PFSK-1 (cell line): ENCODE measurements at regions not wholly inside any gene's neighbourhood (a gene's known extent, or its start where the extent isn't known, plus 50 kb on each side); places are given as distances from the start of the nearest gene placed in this dataset.

ENCODE experiments used
- FOXP2 ChIP-seq: optimal IDR thresholded peaks from 2 replicates; pipeline ENCODE3; 2011; ENCODE audit warnings: borderline replicate concordance, control low read depth, inconsistent platforms; ENCODE audit not compliant: insufficient read depth; ENCODE audit errors: extremely low read length, extremely low read depth
- POLR2AphosphoS5 ChIP-seq: IDR thresholded peaks from 2 replicates; pipeline ENCODE4 v1.6.1; 2012; ENCODE audit warnings: low read depth, mild to moderate bottlenecking, control low read depth, low read length, moderate library complexity
- REST ChIP-seq, 2 experiments: IDR thresholded peaks; 2 replicates each; pipeline versions ENCODE4 v1.6.1 to v1.8.0; 2011 to 2012; ENCODE audit warnings: low read depth in 2 of 2, low read length in 2 of 2, control low read depth in 1 of 2, inconsistent platforms in 1 of 2, mild to moderate bottlenecking in 1 of 2, moderate library complexity in 1 of 2; ENCODE audit not compliant: insufficient read depth in 1 of 2
- SIN3A ChIP-seq: IDR thresholded peaks from 2 replicates; pipeline ENCODE4 v1.6.1; 2012; ENCODE audit warnings: mild to moderate bottlenecking, low read length, moderate library complexity, borderline replicate concordance; ENCODE audit not compliant: insufficient read depth
- TAF1 ChIP-seq: IDR thresholded peaks from 2 replicates; pipeline ENCODE4 v1.6.1; 2012; ENCODE audit warnings: low read length, control low read depth, borderline replicate concordance; ENCODE audit not compliant: insufficient read depth

GRCh38 chr12:16828891-16829290, 222.9 kb upstream of the LMO3 start:
- no peak for TF ChIP-seq POLR2AphosphoS5

GRCh38 chr12:16807731-16808130, 201.8 kb upstream of the LMO3 start:
- no peak for TF ChIP-seq POLR2AphosphoS5
- no peak for TF ChIP-seq REST (IDR thresholded peaks at IDR 0.05; ENCODE audit: insufficient read depth in 1 of 2, low read depth in 2 of 2, low read length in 2 of 2)
- no peak for TF ChIP-seq SIN3A
- no peak for TF ChIP-seq TAF1
- TF ChIP-seq FOXP2: no peak

- no peak for TF ChIP-seq REST (IDR thresholded peaks at IDR 0.05; ENCODE audit: insufficient read depth in 1 of 2, low read depth in 2 of 2, low read length in 2 of 2)
- no peak for TF ChIP-seq TAF1
- no peak for TF ChIP-seq SIN3A
- no peak for TF ChIP-seq POLR2AphosphoS5
- no peak for TF ChIP-seq FOXP2
Observed at GRCh38 chr12:16796168-16796567, 190.2 kb upstream of the LMO3 start.

- TF ChIP-seq TAF1: no peak
- no peak for TF ChIP-seq FOXP2
- TF ChIP-seq SIN3A: no peak
- TF ChIP-seq REST (IDR thresholded peaks at IDR 0.05; ENCODE audit: insufficient read depth in 1 of 2, low read depth in 2 of 2, low read length in 2 of 2): peak in 1 of 2 experiments; percentile 90; a peak in 2 of 4 replicates
Observed at GRCh38 chr12:16789204-16789790, 183.3 kb upstream of the LMO3 start.

- TF ChIP-seq POLR2AphosphoS5 (no peak), SIN3A (no peak), REST (IDR thresholded peaks at IDR 0.05; ENCODE audit: insufficient read depth in 1 of 2, low read depth in 2 of 2, low read length in 2 of 2) (no peak)
Observed at GRCh38 chr12:16788506-16789203, 182.7 kb upstream of the LMO3 start.
